ENCODE measurements at regions not wholly inside any gene's neighbourhood (a gene's known extent, or its start where the extent isn't known, plus 50 kb on each side); places are given as distances from the start of the nearest gene placed in this dataset.

DNA sequence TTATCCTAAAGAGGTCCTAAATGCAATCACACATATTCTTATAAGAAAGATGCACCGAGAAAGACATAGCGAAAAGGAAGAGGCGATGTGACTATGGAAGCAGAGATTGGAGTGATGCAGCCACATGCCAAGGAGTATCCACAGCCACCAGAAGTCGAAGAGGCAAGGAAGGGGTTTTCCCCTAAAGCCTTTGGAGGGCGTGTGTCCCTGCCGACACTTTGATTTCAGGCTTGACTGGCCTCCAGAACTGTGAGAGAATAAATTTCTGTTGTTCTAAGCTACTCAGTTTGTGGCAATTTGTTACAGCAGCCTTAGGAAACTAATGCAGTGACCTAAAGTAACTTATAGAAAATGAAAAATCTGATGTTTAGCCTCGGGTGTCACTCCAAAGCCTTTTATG is 179.5 kb upstream of the CITED2 start:
- H3K4me3 Mint-ChIP-seq (ENCODE audit: unreplicated experiment), result no peak overlapping the region
- no peaks in the 10 kb centered on the region for H3K27me3 Mint-ChIP-seq (ENCODE audit: unreplicated experiment)
- peaks cover 3% of the 10 kb centered on the region for H3K4me1 Mint-ChIP-seq (ENCODE audit: unreplicated experiment)
- no peaks in the 10 kb centered on the region for H3K36me3 Mint-ChIP-seq (ENCODE audit: unreplicated experiment)
- no peak for DNase-seq (ENCODE audit: extremely low spot score, unreplicated experiment)
- H3K27ac Mint-ChIP-seq (ENCODE audit: unreplicated experiment), result no peak overlapping the region
- TF ChIP-seq, protein P1, sequence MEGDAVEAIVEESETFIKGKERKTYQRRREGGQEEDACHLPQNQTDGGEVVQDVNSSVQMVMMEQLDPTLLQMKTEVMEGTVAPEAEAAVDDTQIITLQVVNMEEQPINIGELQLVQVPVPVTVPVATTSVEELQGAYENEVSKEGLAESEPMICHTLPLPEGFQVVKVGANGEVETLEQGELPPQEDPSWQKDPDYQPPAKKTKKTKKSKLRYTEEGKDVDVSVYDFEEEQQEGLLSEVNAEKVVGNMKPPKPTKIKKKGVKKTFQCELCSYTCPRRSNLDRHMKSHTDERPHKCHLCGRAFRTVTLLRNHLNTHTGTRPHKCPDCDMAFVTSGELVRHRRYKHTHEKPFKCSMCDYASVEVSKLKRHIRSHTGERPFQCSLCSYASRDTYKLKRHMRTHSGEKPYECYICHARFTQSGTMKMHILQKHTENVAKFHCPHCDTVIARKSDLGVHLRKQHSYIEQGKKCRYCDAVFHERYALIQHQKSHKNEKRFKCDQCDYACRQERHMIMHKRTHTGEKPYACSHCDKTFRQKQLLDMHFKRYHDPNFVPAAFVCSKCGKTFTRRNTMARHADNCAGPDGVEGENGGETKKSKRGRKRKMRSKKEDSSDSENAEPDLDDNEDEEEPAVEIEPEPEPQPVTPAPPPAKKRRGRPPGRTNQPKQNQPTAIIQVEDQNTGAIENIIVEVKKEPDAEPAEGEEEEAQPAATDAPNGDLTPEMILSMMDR (IDR thresholded peaks at IDR 0.05), result no peak
- no peaks in the 10 kb centered on the region for H3K9me3 Mint-ChIP-seq (ENCODE audit: unreplicated experiment)

DNA sequence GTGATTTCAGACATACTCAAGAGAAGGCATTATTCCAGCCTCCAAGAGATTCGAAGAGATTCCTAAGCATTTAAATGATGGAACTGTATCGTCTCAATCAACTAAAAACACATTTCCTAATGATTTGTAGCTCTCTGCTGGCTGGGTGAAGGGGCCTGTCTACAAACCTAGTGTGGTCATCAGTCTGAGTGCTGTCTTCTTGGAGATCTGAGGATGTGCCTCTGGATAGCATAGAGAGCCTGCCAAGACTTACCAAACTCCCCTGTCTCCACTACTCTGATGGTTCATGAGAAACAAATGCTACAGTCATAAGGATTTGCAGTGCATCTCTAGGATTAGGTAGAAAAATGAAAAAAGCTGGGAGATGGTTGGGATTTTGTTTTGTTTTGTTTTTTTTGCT is 176.9 kb upstream of the CITED2 start:
- Mint-ChIP-seq H3K27me3 (ENCODE audit: unreplicated experiment) (no peaks in the 10 kb centered on the region), H3K4me3 (ENCODE audit: unreplicated experiment) (no peak overlapping the region), H3K27ac (ENCODE audit: unreplicated experiment) (no peak overlapping the region), H3K4me1 (ENCODE audit: unreplicated experiment) (peaks cover 19% of the 10 kb centered on the region), H3K36me3 (ENCODE audit: unreplicated experiment) (no peaks in the 10 kb centered on the region), H3K9me3 (ENCODE audit: unreplicated experiment) (no peaks in the 10 kb centered on the region)
- TF ChIP-seq, protein P1 (IDR thresholded peaks at IDR 0.05), result no peak
- DNase-seq (ENCODE audit: extremely low spot score, unreplicated experiment), result no peak

DNA sequence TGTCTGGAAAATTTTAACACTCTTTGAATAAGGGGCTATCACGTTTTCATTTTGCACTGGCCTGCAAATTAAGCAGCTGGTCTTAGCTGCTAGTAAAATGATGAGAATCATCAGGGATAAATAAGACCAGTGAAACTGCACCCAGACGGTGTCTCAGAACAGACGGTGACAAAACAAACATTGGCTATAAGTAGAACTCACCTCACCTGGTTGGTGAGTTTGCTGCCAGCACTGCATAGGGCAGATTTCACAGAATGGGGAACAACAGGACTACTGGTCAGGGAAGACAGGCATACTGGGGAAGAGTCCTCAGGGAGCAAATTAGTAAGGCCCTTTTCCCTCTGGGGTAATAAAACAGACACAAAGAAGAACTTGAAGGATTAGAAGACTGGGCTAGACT is 175.9 kb upstream of the CITED2 start:
- no peaks in the 10 kb centered on the region for H3K27me3 Mint-ChIP-seq (ENCODE audit: unreplicated experiment)
- no peak overlapping the region for H3K27ac Mint-ChIP-seq (ENCODE audit: unreplicated experiment)
- H3K4me3 Mint-ChIP-seq (ENCODE audit: unreplicated experiment), result no peak overlapping the region
- DNase-seq (ENCODE audit: extremely low spot score, unreplicated experiment), result no peak
- peaks cover 29% of the 10 kb centered on the region for H3K4me1 Mint-ChIP-seq (ENCODE audit: unreplicated experiment)
- H3K36me3 Mint-ChIP-seq (ENCODE audit: unreplicated experiment), result no peaks in the 10 kb centered on the region
- H3K9me3 Mint-ChIP-seq (ENCODE audit: unreplicated experiment), result no peaks in the 10 kb centered on the region
- TF ChIP-seq, protein P1 (IDR thresholded peaks at IDR 0.05), result no peak

DNA sequence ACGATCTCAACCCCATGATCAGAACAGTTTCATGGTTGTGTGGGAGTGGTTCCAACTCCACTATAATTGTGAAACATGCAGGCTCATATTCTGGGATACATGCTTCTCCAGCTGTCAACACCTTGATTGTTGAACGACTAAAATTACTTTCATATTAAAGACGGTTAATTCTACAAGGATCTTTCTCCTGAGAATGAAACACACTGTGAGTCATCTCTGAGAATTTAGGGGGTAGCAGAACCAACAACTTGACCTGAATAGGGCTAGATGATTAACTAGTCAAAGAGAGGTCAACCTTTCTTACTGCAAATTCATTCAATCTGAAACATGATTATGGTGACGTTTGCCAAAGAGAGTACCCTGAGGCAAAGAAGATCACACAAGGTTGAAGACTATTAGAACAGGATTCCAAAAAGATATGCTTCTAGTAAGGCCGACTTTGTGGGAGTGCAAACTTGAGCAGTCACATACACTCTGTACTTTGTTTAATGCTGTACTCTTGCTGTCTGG is 175.2 kb upstream of the CITED2 start:
- H3K27ac Mint-ChIP-seq (ENCODE audit: unreplicated experiment), result no peak overlapping the region
- no peaks in the 10 kb centered on the region for H3K27me3 Mint-ChIP-seq (ENCODE audit: unreplicated experiment)
- DNase-seq (ENCODE audit: extremely low spot score, unreplicated experiment), result no peak
- no peak overlapping the region for H3K4me3 Mint-ChIP-seq (ENCODE audit: unreplicated experiment)
- peaks cover 36% of the 10 kb centered on the region for H3K4me1 Mint-ChIP-seq (ENCODE audit: unreplicated experiment)
- no peaks in the 10 kb centered on the region for H3K9me3 Mint-ChIP-seq (ENCODE audit: unreplicated experiment)
- H3K36me3 Mint-ChIP-seq (ENCODE audit: unreplicated experiment), result no peaks in the 10 kb centered on the region
- TF ChIP-seq, protein P1 (IDR thresholded peaks at IDR 0.05), result no peak

DNA sequence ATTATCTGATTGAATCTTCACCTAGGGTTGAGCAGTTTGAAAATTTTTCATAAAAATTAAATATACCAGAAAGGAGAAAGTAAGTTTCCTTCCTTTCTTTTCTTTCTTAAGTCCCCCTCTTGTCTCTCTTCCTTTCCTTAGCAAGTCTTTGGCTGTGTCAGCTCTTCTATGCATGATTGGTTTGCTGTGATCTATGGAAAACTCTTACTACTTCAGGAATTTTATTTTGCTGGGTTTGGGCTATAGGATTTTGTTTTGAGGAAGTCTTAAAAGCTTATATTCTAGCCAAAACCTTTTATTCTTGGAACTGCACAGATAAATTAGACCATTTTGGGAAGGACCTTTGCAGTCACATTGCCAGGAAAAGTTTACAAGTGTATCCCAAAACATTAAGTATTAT is 173.4 kb upstream of the CITED2 start:
- TF ChIP-seq, protein P1 (IDR thresholded peaks at IDR 0.05), result no peak
- Mint-ChIP-seq H3K27ac (ENCODE audit: unreplicated experiment) (peak overlapping the region; percentile 55), H3K4me1 (ENCODE audit: unreplicated experiment) (peaks cover 36% of the 10 kb centered on the region), H3K36me3 (ENCODE audit: unreplicated experiment) (no peaks in the 10 kb centered on the region), H3K4me3 (ENCODE audit: unreplicated experiment) (no peak overlapping the region), H3K27me3 (ENCODE audit: unreplicated experiment) (no peaks in the 10 kb centered on the region), H3K9me3 (ENCODE audit: unreplicated experiment) (no peaks in the 10 kb centered on the region)
- no peak for DNase-seq (ENCODE audit: extremely low spot score, unreplicated experiment)

Measured in osteocyte (in vitro differentiated cells).